Stomach (tissue), 8 donors: ENCODE measurements at regions not wholly inside any gene's neighbourhood (a gene's known extent, or its start where the extent isn't known, plus 50 kb on each side); places are given as distances from the start of the nearest gene placed in this dataset.
A peak's percentile ranks its signal among the peaks of the same experiment; 100 is the strongest.

Experiments
- DNase-seq, 2 donors: peaks; one replicate each; pipeline versions ENCODE4 v3.0.0 to v3.0.0-alpha.2; 2013 to 2019
- H3K27ac ChIP-seq, 5 donors: fragments of 200-600 bp in 4 of 5; sonication (generic) in 4 of 5; one replicate each; pipeline ENCODE4 v1.5.1; 2013 to 2019; ENCODE audit warnings: mild to moderate bottlenecking in 1 of 5, moderate library complexity in 1 of 5
- H3K27me3 ChIP-seq, 3 donors: fragments of 200-600 bp; sonication (generic); one replicate each; pipeline ENCODE4 v1.5.1; 2017 to 2019; ENCODE audit warnings: mixed run types in 1 of 3
- H3K36me3 ChIP-seq, 4 donors: fragments of 200-600 bp; sonication (generic); 1 replicate in 3 of 4; 2 replicates in 1 of 4; pipeline ENCODE4 v1.5.1; 2016 to 2019
- H3K4me1 ChIP-seq, 4 donors: fragments of 200-600 bp; sonication (generic); one replicate each; pipeline ENCODE4 v1.5.1; 2016 to 2019
- H3K4me3 ChIP-seq, 4 donors: fragments of 200-600 bp; sonication (generic) in 3 of 4; one replicate each; pipeline ENCODE4 v1.5.1; 2016 to 2019; ENCODE audit warnings: mild to moderate bottlenecking in 1 of 4
- H3K9me3 ChIP-seq, 4 donors: fragments of 200-600 bp; sonication (generic); one replicate each; pipeline ENCODE4 v1.5.1; 2016 to 2019
- CTCF ChIP-seq, 7 experiments: fragments of 450-650 bp in 4 of 7; fragments of 200-600 bp in 3 of 7; sonication (generic) in 3 of 7; IDR thresholded peaks; one replicate each; pipeline ENCODE4 v1.5.1; 2016 to 2019; ENCODE audit warnings: antibody characterized with exemption in 7 of 7, control low read depth in 2 of 7, mild to moderate bottlenecking in 1 of 7
- EP300 ChIP-seq: sonication (generic); formaldehyde crosslinking; IDR thresholded peaks from one replicate; pipeline ENCODE4 v1.6.1; 2017; ENCODE audit warnings: antibody characterized with exemption
- POLR2A ChIP-seq, 4 donors: fragments of 450-650 bp; IDR thresholded peaks; one replicate each; pipeline ENCODE4 v1.6.1; 2016; ENCODE audit warnings: antibody characterized with exemption in 4 of 4, control low read depth in 2 of 4, mild to moderate bottlenecking in 1 of 4, moderate library complexity in 1 of 4
- POLR2AphosphoS5 ChIP-seq, 3 donors: sonication (generic); formaldehyde crosslinking; IDR thresholded peaks; one replicate each; pipeline ENCODE4 v1.6.1; 2016; ENCODE audit warnings: antibody characterized with exemption in 3 of 3
- WGBS, 5 donors: extraction: QIAGEN DNeasy Blood & Tissue Kit in 3 of 5; methylation state at CpG; one replicate each; pipeline versions ENCODE4 v1.1.5 to v1.1.7; 2013 to 2018; 5-methylcytosine and 5-hydroxymethylcytosine counted together
- intact Hi-C: fragments of 100-400 bp; cut with DNase I; formaldehyde crosslinking; loops from one replicate; pipeline ENCODE4 v1.15.1; 2023; ENCODE audit warnings: low total_unique reads
- donor health status: healthy with polysubstance abuse.
- donor health status: Bipolar disorder and iron deficiency.
- donor health status: healthy.

- Histone ChIP-seq H3K27ac (no peak overlapping the region), H3K4me1 (peaks cover 0 to 16% (median 0%) of the 10 kb centered on the region in 4 donors), H3K9me3 (no peaks in the 10 kb centered on the region), H3K36me3 (no peaks in the 10 kb centered on the region), H3K4me3 (no peak overlapping the region), H3K27me3 (no peaks in the 10 kb centered on the region)
- no peak for DNase-seq
- intact Hi-C loops = no loop called here
- no peak for TF ChIP-seq POLR2AphosphoS5 (IDR thresholded peaks at IDR 0.05)
- TF ChIP-seq POLR2A (IDR thresholded peaks at IDR 0.05) = no peak
- no peak for TF ChIP-seq EP300
- TF ChIP-seq CTCF (IDR thresholded peaks at IDR 0.05) = no peak
- WGBS, 5 donors = 46 to 78% (median 75%) methylated on average over 5 of the region's 5 CpGs
Measured at GRCh38 chr14:54047645-54048308, 91.2 kb upstream of the BMP4 start.

GRCh38 chr14:54048311-54048710 lies 91.7 kb upstream of the BMP4 start:
- WGBS, 5 donors = 88 to 95% (median 90%) methylated on average over 9 of the region's 9 CpGs
- H3K36me3 ChIP-seq = no peaks in the 10 kb centered on the region
- H3K27me3 ChIP-seq = no peaks in the 10 kb centered on the region
- H3K27ac ChIP-seq = no peak overlapping the region
- no peaks in the 10 kb centered on the region for H3K9me3 ChIP-seq
- peaks cover 0 to 16% (median 0%) of the 10 kb centered on the region in 4 donors for H3K4me1 ChIP-seq
- intact Hi-C loops = no loop called here
- DNase-seq = no peak
- H3K4me3 ChIP-seq = no peak overlapping the region
- no peak for TF ChIP-seq POLR2A (IDR thresholded peaks at IDR 0.05)
- no peak for TF ChIP-seq EP300
- TF ChIP-seq POLR2AphosphoS5 (IDR thresholded peaks at IDR 0.05) = no peak
- no peak for TF ChIP-seq CTCF (IDR thresholded peaks at IDR 0.05)

GRCh38 chr14:54048736-54049135 lies 92.1 kb upstream of the BMP4 start:
- H3K27ac ChIP-seq = no peak overlapping the region
- H3K9me3 ChIP-seq = no peaks in the 10 kb centered on the region
- DNase-seq = no peak
- H3K4me3 ChIP-seq = no peak overlapping the region
- H3K36me3 ChIP-seq = no peaks in the 10 kb centered on the region
- no peaks in the 10 kb centered on the region for H3K27me3 ChIP-seq
- peaks cover 0 to 16% (median 0%) of the 10 kb centered on the region in 4 donors for H3K4me1 ChIP-seq
- intact Hi-C loops = no loop called here
- 26 to 52% (median 41%) methylated on average over 5 of the region's 5 CpGs for WGBS, 5 donors
- no peak for TF ChIP-seq POLR2AphosphoS5 (IDR thresholded peaks at IDR 0.05)
- TF ChIP-seq CTCF (IDR thresholded peaks at IDR 0.05) = no peak
- no peak for TF ChIP-seq POLR2A (IDR thresholded peaks at IDR 0.05)
- TF ChIP-seq EP300 = no peak

- H3K9me3 ChIP-seq = no peaks in the 10 kb centered on the region
- H3K27me3 ChIP-seq = no peaks in the 10 kb centered on the region
- peak overlapping the region in 2 of 5 donors; percentile 29 to 35 for H3K27ac ChIP-seq
- TF ChIP-seq POLR2AphosphoS5 (IDR thresholded peaks at IDR 0.05) (no peak), CTCF (IDR thresholded peaks at IDR 0.05) (no peak), EP300 (no peak)
- H3K36me3 ChIP-seq = no peaks in the 10 kb centered on the region
- intact Hi-C loops = no loop called here
- H3K4me1 ChIP-seq = peaks cover 0 to 16% (median 0%) of the 10 kb centered on the region in 4 donors
- 27 to 64% (median 37%) methylated on average over 3 of the region's 3 CpGs for WGBS, 5 donors
- DNase-seq = peak; percentile 13 to 28
- no peak overlapping the region for H3K4me3 ChIP-seq
Measured at GRCh38 chr14:54050759-54051158, 94.1 kb upstream of the BMP4 start.
